SK-N-SH treated with all-trans-retinoic acid at 6 μM for 48 hours (cell line): ENCODE measurements at regions not wholly inside any gene's neighbourhood (a gene's known extent, or its start where the extent isn't known, plus 50 kb on each side); places are given as distances from the start of the nearest gene placed in this dataset.

Source experiments
- ARNTL ChIP-seq: fragments of 450-650 bp; formaldehyde crosslinking; IDR thresholded peaks from 2 replicates; pipeline ENCODE4 v1.5.0; 2020; ENCODE audit warnings: low read depth, mild to moderate bottlenecking, moderate library complexity, borderline replicate concordance
- CSRNP3 ChIP-seq: fragments of 250-450 bp; sonication (Bioruptor Pico); IDR thresholded peaks from 2 replicates; pipeline ENCODE4 v1.5.1; 2021; ENCODE audit warnings: mild to moderate bottlenecking, moderate library complexity
- GLIS3 ChIP-seq: fragments of 250-450 bp; sonication (Bioruptor Pico); IDR thresholded peaks from 2 replicates; pipeline ENCODE4 v1.5.0; 2020; ENCODE audit warnings: mild to moderate bottlenecking, moderate library complexity
- ISL1 ChIP-seq: fragments of 250-450 bp; sonication (Bioruptor Pico); IDR thresholded peaks from 2 replicates; pipeline ENCODE4 v2.1.2; 2022; ENCODE audit warnings: mild to moderate bottlenecking, moderate library complexity
- PATZ1 ChIP-seq: fragments of 250-450 bp; sonication (Bioruptor Pico); IDR thresholded peaks from 2 replicates; pipeline ENCODE4 v1.8.0; 2020; ENCODE audit warnings: mild to moderate bottlenecking, moderate library complexity, borderline replicate concordance
- PPARA ChIP-seq: fragments of 250-450 bp; sonication (Bioruptor Pico); IDR thresholded peaks from 2 replicates; pipeline ENCODE4 v1.5.0; 2020; ENCODE audit warnings: mild to moderate bottlenecking, borderline replicate concordance
- RARB ChIP-seq: fragments of 250-450 bp; sonication (Bioruptor Pico); IDR thresholded peaks from 2 replicates; pipeline ENCODE4 v1.8.0; 2021; ENCODE audit warnings: mild to moderate bottlenecking, moderate library complexity
- SNAI2 ChIP-seq: fragments of 250-450 bp; sonication (Bioruptor Pico); IDR thresholded peaks from 2 replicates; pipeline ENCODE4 v1.5.0; 2020; ENCODE audit warnings: mild to moderate bottlenecking, moderate library complexity
- TCF4 ChIP-seq: fragments of 250-450 bp; sonication (Bioruptor Pico); IDR thresholded peaks from 2 replicates; pipeline ENCODE4 v1.8.0; 2021; ENCODE audit warnings: mild to moderate bottlenecking, moderate library complexity, borderline replicate concordance
- ZFP3 ChIP-seq: fragments of 250-450 bp; sonication (Bioruptor Pico); IDR thresholded peaks from 2 replicates; pipeline ENCODE4 v1.5.0; 2020; ENCODE audit warnings: mild to moderate bottlenecking, moderate library complexity
- ZFP30 ChIP-seq: fragments of 450-650 bp; formaldehyde crosslinking; IDR thresholded peaks from 2 replicates; pipeline ENCODE4 v1.5.0; 2022; ENCODE audit warnings: mild to moderate bottlenecking, moderate library complexity
- ZNF565 ChIP-seq: fragments of 450-650 bp; formaldehyde crosslinking; conservative IDR thresholded peaks from 2 replicates; pipeline ENCODE4 v1.5.0; 2020; ENCODE audit warnings: low read depth, mild to moderate bottlenecking, moderate library complexity
- ZNF70 ChIP-seq: fragments of 450-650 bp; formaldehyde crosslinking; IDR thresholded peaks from 2 replicates; pipeline ENCODE4 v1.5.0; 2020; ENCODE audit warnings: mild to moderate bottlenecking, moderate library complexity
- ZNF8 ChIP-seq: fragments of 450-650 bp; formaldehyde crosslinking; IDR thresholded peaks from 2 replicates; pipeline ENCODE4 v1.5.0; 2020; ENCODE audit warnings: mild to moderate bottlenecking, moderate library complexity

- TF ChIP-seq ZNF8 (CRISPR knock-in tag) (no peak), GLIS3 (CRISPR knock-in tag) (no peak), SNAI2 (no peak), ZFP30 (CRISPR knock-in tag) (no peak), TCF4 (CRISPR knock-in tag) (no peak), ZNF565 (CRISPR knock-in tag) (no peak), PPARA (CRISPR knock-in tag) (no peak), ISL1 (CRISPR knock-in tag) (no peak), RARB (CRISPR knock-in tag) (no peak), PATZ1 (no peak), ZFP3 (CRISPR knock-in tag) (no peak), CSRNP3 (CRISPR knock-in tag) (no peak), ZNF70 (CRISPR knock-in tag) (0 out of 2 replicates have a peak, but pooled peaks have one; percentile 16), ARNTL (no peak)
Measured at GRCh38 chr10:2225609-2226008, 488.3 kb upstream of the ADARB2 start.
